ENCODE measurements at regions not wholly inside any gene's neighbourhood (a gene's known extent, or its start where the extent isn't known, plus 50 kb on each side); places are given as distances from the start of the nearest gene placed in this dataset.

GRCh38 chr3:102299125-102299877 is 135.5 kb upstream of the ZPLD1 start:
- TF ChIP-seq STAT6 (CRISPR knock-in tag; IDR thresholded peaks at IDR 0.05; ENCODE audit: borderline replicate concordance) (no peak), RBFOX2 (IDR thresholded peaks at IDR 0.05; ENCODE audit: low read depth, low read length) (no peak), SCMH1 (CRISPR knock-in tag; IDR thresholded peaks at IDR 0.05; ENCODE audit: borderline replicate concordance) (no peak), ATF7-NPFF (CRISPR knock-in tag; IDR thresholded peaks at IDR 0.05; ENCODE audit: low read depth) (no peak), ZNF563 (CRISPR knock-in tag; IDR thresholded peaks at IDR 0.05) (no peak), SP1 (IDR thresholded peaks at IDR 0.05) (no peak), SP1 (CRISPR knock-in tag; IDR thresholded peaks at IDR 0.05) (no peak)
